Gastroesophageal sphincter (tissue), 3 donors: ENCODE measurements at regions not wholly inside any gene's neighbourhood (a gene's known extent, or its start where the extent isn't known, plus 50 kb on each side); places are given as distances from the start of the nearest gene placed in this dataset.

Experiments used
- CTCF ChIP-seq, 4 experiments: fragments of 200-600 bp in 2 of 4; fragments of 450-650 bp in 2 of 4; sonication (generic) in 1 of 4; IDR thresholded peaks; one replicate each; pipeline ENCODE4 v1.5.1; 2017 to 2019; ENCODE audit warnings: antibody characterized with exemption in 4 of 4, mild to moderate bottlenecking in 2 of 4, moderate library complexity in 2 of 4
- POLR2A ChIP-seq, 2 donors: fragments of 450-650 bp; IDR thresholded peaks; one replicate each; pipeline ENCODE4 v1.6.1; 2017; ENCODE audit warnings: antibody characterized with exemption in 2 of 2, mild to moderate bottlenecking in 2 of 2, moderate library complexity in 1 of 2
- POLR2AphosphoS5 ChIP-seq: sonication (generic); formaldehyde crosslinking; IDR thresholded peaks from one replicate; pipeline ENCODE4 v1.6.1; 2017; ENCODE audit warnings: antibody characterized with exemption

GRCh38 chr15:47304656-47305055, 412.6 kb upstream of the SEMA6D start:
- no peak for TF ChIP-seq POLR2A (IDR thresholded peaks at IDR 0.05)
- TF ChIP-seq CTCF (IDR thresholded peaks at IDR 0.05): no peak
- no peak for TF ChIP-seq POLR2AphosphoS5
